A549 (cell line): ENCODE measurements at regions not wholly inside any gene's neighbourhood (a gene's known extent, or its start where the extent isn't known, plus 50 kb on each side); places are given as distances from the start of the nearest gene placed in this dataset.

ENCODE experiments used
- ATAC-seq, 2 experiments: fragments of 200-7000 bp in 1 of 2; fragments of >200 bp in 1 of 2; cut with Nextera tagmentation in 1 of 2; cut with Tn5 transposase in 1 of 2; 3 replicates each; pipeline versions ENCODE4 v1.8.0 to v1.9.1; 2018 to 2020; ENCODE audit warnings: mild to moderate bottlenecking in 1 of 2, moderate library complexity in 1 of 2
- CTCF ChIA-PET: fragments of 300-600 bp; sonication (Branson Sonifier 250); formaldehyde crosslinking; extraction: SDS; loops from one replicate; lab custom pipeline; 2021; ENCODE audit warnings: antibody characterized with exemption, inconsistent platforms; lab: Yijun Ruan, JAX
- POLR2A ChIA-PET: fragments of 350-600 bp; formaldehyde crosslinking; extraction: SDS; loops from one replicate; lab custom pipeline; 2021; ENCODE audit warnings: antibody characterized with exemption, inconsistent platforms; lab: Yijun Ruan, JAX
- DNase-seq, 2 experiments: peaks; one replicate each; pipeline versions ENCODE4 v3.0.0 to v3.0.0-alpha.2; 2011 to 2016; ENCODE audit warnings: low read depth in 1 of 2, low spot score in 1 of 2
- FAIRE-seq: peaks from 2 replicates; lab custom pipeline; 2011; peaks lifted over from hg19 to GRCh38; lab: Jason Lieb, UNC
- H3K27ac ChIP-seq, 2 experiments: fragments of >200 bp; sonication (Bioruptor Twin); formaldehyde crosslinking; 3 replicates each; pipeline ENCODE4 v1.5.1; 2016 to 2017
- H3K4me1 ChIP-seq: fragments of >200 bp; sonication (Bioruptor Twin); formaldehyde crosslinking; 3 replicates; pipeline ENCODE4 v1.6.1; 2016
- H3K4me2 ChIP-seq: fragments of >200 bp; sonication (Bioruptor Twin); formaldehyde crosslinking; 3 replicates; pipeline ENCODE4 v1.6.1; 2016
- H3K4me3 ChIP-seq: fragments of >200 bp; sonication (Bioruptor Twin); formaldehyde crosslinking; 3 replicates; pipeline ENCODE4 v1.5.1; 2016
- H3K9me3 ChIP-seq: fragments of >200 bp; sonication (Bioruptor Twin); formaldehyde crosslinking; 3 replicates; pipeline ENCODE4 v1.6.1; 2016
- CBX8 ChIP-seq: fragments of 200-600 bp; sonication (generic); IDR thresholded peaks from 2 replicates; pipeline ENCODE4 v1.6.1; 2016
- CHD2 ChIP-seq: fragments of 150-350 bp; IDR thresholded peaks from 2 replicates; pipeline ENCODE4 v1.6.1; 2014; ENCODE audit warnings: low read length; ENCODE audit not compliant: partially characterized antibody
- EHMT2 ChIP-seq: fragments of 200-600 bp; sonication (generic); IDR thresholded peaks from 2 replicates; pipeline ENCODE4 v1.6.1; 2016; ENCODE audit warnings: antibody characterized with exemption, low read depth, mild to moderate bottlenecking, moderate library complexity
- ESRRA ChIP-seq: fragments of 150-350 bp; IDR thresholded peaks from 2 replicates; pipeline ENCODE4 v1.6.1; 2014; ENCODE audit warnings: mild to moderate bottlenecking, low read length, borderline replicate concordance
- GATA3 ChIP-seq: IDR thresholded peaks from 2 replicates; pipeline ENCODE4 v1.6.1; 2012; ENCODE audit warnings: borderline replicate concordance
- HEYL ChIP-seq: fragments of 250-450 bp; sonication (Bioruptor Pico); IDR thresholded peaks from 2 replicates; pipeline ENCODE4 v1.8.0; 2021; ENCODE audit warnings: mild to moderate bottlenecking, moderate library complexity
- HOXA7 ChIP-seq: fragments of 250-450 bp; sonication (Bioruptor Pico); IDR thresholded peaks from 2 replicates; pipeline ENCODE4 v1.5.0; 2020; ENCODE audit warnings: mild to moderate bottlenecking, moderate library complexity
- MAFK ChIP-seq: fragments of 450-650 bp; IDR thresholded peaks from 2 replicates; pipeline ENCODE4 v1.6.1; 2014; ENCODE audit not compliant: partially characterized antibody
- MYC ChIP-seq: IDR thresholded peaks from 2 replicates; pipeline ENCODE4 v1.6.1; 2012; ENCODE audit warnings: mild to moderate bottlenecking, inconsistent platforms, low read length, improper control_type of control experiment, borderline replicate concordance
- NPAS2 ChIP-seq: fragments of 250-450 bp; sonication (Bioruptor Pico); IDR thresholded peaks from 2 replicates; pipeline ENCODE4 v1.8.0; 2022; ENCODE audit warnings: mild to moderate bottlenecking, moderate library complexity, borderline replicate concordance
- PHF8 ChIP-seq: fragments of 200-600 bp; sonication (generic); IDR thresholded peaks from 2 replicates; pipeline ENCODE4 v1.6.1; 2016; ENCODE audit warnings: low read depth, mild to moderate bottlenecking, antibody characterized with exemption, moderate library complexity, borderline replicate concordance
- RARB ChIP-seq: fragments of 250-450 bp; sonication (Bioruptor Pico); IDR thresholded peaks from 2 replicates; pipeline ENCODE4 v1.8.0; 2021; ENCODE audit warnings: mild to moderate bottlenecking, moderate library complexity
- RNF2 ChIP-seq: fragments of 200-600 bp; sonication (generic); IDR thresholded peaks from 2 replicates; pipeline ENCODE4 v1.6.1; 2016; ENCODE audit warnings: low read depth, mild to moderate bottlenecking, antibody characterized with exemption, moderate library complexity, borderline replicate concordance
- TP53 ChIP-seq: fragments of 250-450 bp; sonication (Bioruptor Pico); IDR thresholded peaks from 2 replicates; pipeline ENCODE4 v1.5.0; 2021; ENCODE audit warnings: mild to moderate bottlenecking, moderate library complexity
- ZC3H11A ChIP-seq: fragments of 450-650 bp; IDR thresholded peaks from 2 replicates; pipeline ENCODE4 v1.6.1; 2014; ENCODE audit warnings: antibody characterized with exemption, mild to moderate bottlenecking
- ZFP36 ChIP-seq: fragments of 450-650 bp; IDR thresholded peaks from 2 replicates; pipeline ENCODE4 v1.6.1; 2014; ENCODE audit warnings: borderline replicate concordance; ENCODE audit not compliant: partially characterized antibody
- ZSCAN20 ChIP-seq: fragments of 250-450 bp; sonication (Bioruptor Pico); IDR thresholded peaks from 2 replicates; pipeline ENCODE4 v1.8.0; 2022; ENCODE audit warnings: mild to moderate bottlenecking, moderate library complexity
- WGBS: methylation state at CpG from one replicate; pipeline ENCODE4 v1.1.6; 2017; ENCODE audit errors: missing lambda C conversion rate; 5-methylcytosine and 5-hydroxymethylcytosine counted together
- TF ChIP-seq, protein P1 (sequence below): fragments of >200 bp; sonication (Bioruptor Twin); formaldehyde crosslinking; IDR thresholded peaks from 2 replicates; pipeline ENCODE4 v1.6.1; 2016
- TF ChIP-seq, protein P2 (sequence below): fragments of >200 bp; sonication (Bioruptor Twin); formaldehyde crosslinking; IDR thresholded peaks from 3 replicates; pipeline ENCODE4 v1.6.1; 2016

DNA sequence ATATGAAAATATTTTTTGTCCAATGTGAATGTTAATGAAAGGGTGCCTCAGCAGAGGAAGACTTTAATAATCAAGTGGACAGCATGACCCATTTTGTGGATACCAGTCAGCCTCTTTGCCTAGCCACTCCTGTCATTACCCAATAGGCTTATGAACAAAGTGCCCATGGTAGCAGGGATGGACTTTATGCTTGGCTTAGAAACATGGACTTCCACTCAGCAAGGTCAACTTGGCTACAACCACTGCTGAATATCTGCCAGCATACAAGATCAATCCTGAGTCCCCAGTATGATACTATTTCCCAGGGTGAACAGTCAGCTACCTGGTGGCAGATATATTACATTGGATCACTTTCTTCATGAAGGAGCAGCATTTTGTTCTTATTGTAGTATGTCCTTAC lies 56.7 kb upstream of the NXF3 start:
- Histone ChIP-seq H3K27ac (no peak overlapping the region), H3K4me3 (no peak overlapping the region), H3K4me2 (no peak overlapping the region), H3K9me3 (no peaks in the 10 kb centered on the region), H3K4me1 (peaks cover 13% of the 10 kb centered on the region)
- CTCF ChIA-PET, result no interaction called here
- no peak for FAIRE-seq
- TF ChIP-seq GATA3, result no peak
- no peak for TF ChIP-seq CHD2
- TF ChIP-seq CBX8, result no peak
- no peak for TF ChIP-seq ZFP36
- TF ChIP-seq ZC3H11A, result no peak
- TF ChIP-seq, protein P1, sequence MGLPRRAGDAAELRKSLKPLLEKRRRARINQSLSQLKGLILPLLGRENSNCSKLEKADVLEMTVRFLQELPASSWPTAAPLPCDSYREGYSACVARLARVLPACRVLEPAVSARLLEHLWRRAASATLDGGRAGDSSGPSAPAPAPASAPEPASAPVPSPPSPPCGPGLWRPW, result no peak
- no peak for TF ChIP-seq ESRRA
- TF ChIP-seq PHF8, result no peak
- TF ChIP-seq, protein P2, sequence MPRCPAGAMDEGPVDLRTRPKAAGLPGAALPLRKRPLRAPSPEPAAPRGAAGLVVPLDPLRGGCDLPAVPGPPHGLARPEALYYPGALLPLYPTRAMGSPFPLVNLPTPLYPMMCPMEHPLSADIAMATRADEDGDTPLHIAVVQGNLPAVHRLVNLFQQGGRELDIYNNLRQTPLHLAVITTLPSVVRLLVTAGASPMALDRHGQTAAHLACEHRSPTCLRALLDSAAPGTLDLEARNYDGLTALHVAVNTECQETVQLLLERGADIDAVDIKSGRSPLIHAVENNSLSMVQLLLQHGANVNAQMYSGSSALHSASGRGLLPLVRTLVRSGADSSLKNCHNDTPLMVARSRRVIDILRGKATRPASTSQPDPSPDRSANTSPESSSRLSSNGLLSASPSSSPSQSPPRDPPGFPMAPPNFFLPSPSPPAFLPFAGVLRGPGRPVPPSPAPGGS, result no peak
- TF ChIP-seq ZSCAN20 (CRISPR knock-in tag), result no peak
- TF ChIP-seq EHMT2, result no peak
- TF ChIP-seq TP53, result no peak
- TF ChIP-seq MAFK, result no peak
- no peak for TF ChIP-seq RARB
- DNase-seq, result no peak
- ATAC-seq, result no peak
- POLR2A ChIA-PET, result no interaction called here

DNA sequence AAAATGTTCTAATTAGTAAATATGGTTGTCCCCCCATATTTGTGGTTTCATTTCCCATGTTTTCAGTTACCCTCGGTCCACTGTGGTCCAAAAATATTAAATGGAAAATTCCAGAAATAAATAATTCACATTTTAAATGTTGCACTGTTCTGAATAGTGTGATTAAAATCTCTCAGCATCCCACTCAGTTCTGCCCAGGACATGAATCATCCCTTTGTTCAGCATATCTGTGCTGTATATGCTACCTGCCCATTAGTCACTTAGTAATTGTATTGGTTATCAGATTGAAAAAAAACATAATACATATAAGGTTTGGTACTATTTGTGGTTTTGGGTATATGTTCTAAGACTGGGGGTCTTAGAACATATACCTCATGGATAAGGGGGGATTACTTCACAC lies 55.1 kb upstream of the NXF3 start:
- H3K4me2 ChIP-seq, result no peak overlapping the region
- no peak for ATAC-seq
- peaks cover 13% of the 10 kb centered on the region for H3K4me1 ChIP-seq
- no peaks in the 10 kb centered on the region for H3K9me3 ChIP-seq
- ChIA-PET POLR2A (no interaction called here), CTCF (no interaction called here)
- DNase-seq, result no peak
- H3K27ac ChIP-seq, result no peak overlapping the region
- TF ChIP-seq MAFK, result no peak
- TF ChIP-seq RNF2, result no peak
- TF ChIP-seq ZC3H11A, result no peak
- TF ChIP-seq NPAS2 (CRISPR knock-in tag), result no peak
- TF ChIP-seq HOXA7 (CRISPR knock-in tag), result no peak
- no peak for TF ChIP-seq ZSCAN20 (CRISPR knock-in tag)
- no peak for TF ChIP-seq MYC
- no peak for TF ChIP-seq HEYL
- no peak for FAIRE-seq
- H3K4me3 ChIP-seq, result no peak overlapping the region
- WGBS, result 0% methylated on average over 1 of the region's 1 CpG
